Ovary (tissue), 3 donors: ENCODE measurements at regions not wholly inside any gene's neighbourhood (a gene's known extent, or its start where the extent isn't known, plus 50 kb on each side); places are given as distances from the start of the nearest gene placed in this dataset.

Experiments used
- CTCF ChIP-seq, 3 donors: fragments of 450-650 bp in 2 of 3; fragments of 200-600 bp in 1 of 3; IDR thresholded peaks; one replicate each; pipeline versions ENCODE4 v1.5.1 to v1.8.0; 2016 to 2022; ENCODE audit warnings: antibody characterized with exemption in 3 of 3, mild to moderate bottlenecking in 1 of 3
- EP300 ChIP-seq: sonication (generic); formaldehyde crosslinking; IDR thresholded peaks from one replicate; pipeline ENCODE4 v1.6.1; 2017; ENCODE audit warnings: antibody characterized with exemption
- POLR2A ChIP-seq: fragments of 450-650 bp; IDR thresholded peaks from one replicate; pipeline ENCODE4 v1.6.1; 2017; ENCODE audit warnings: antibody characterized with exemption, mild to moderate bottlenecking, moderate library complexity
- donor health status: DM: no; HTN: no; CAD: no.

- no peak for TF ChIP-seq CTCF (IDR thresholded peaks at IDR 0.05)
- no peak for TF ChIP-seq POLR2A
- no peak for TF ChIP-seq EP300
Measured at GRCh38 chr6:6861995-6862394, 245.8 kb upstream of the RREB1 start.
